HG03159 (cell line): ENCODE measurements at regions not wholly inside any gene's neighbourhood (a gene's known extent, or its start where the extent isn't known, plus 50 kb on each side); places are given as distances from the start of the nearest gene placed in this dataset.

Experiments used
- ATAC-seq: cut with Tn5 transposase; IDR thresholded peaks from one replicate; pipeline ENCODE4 v1.9.1; 2021; ENCODE audit warnings: mild to moderate bottlenecking, moderate library complexity; ENCODE audit not compliant: unreplicated experiment

DNA sequence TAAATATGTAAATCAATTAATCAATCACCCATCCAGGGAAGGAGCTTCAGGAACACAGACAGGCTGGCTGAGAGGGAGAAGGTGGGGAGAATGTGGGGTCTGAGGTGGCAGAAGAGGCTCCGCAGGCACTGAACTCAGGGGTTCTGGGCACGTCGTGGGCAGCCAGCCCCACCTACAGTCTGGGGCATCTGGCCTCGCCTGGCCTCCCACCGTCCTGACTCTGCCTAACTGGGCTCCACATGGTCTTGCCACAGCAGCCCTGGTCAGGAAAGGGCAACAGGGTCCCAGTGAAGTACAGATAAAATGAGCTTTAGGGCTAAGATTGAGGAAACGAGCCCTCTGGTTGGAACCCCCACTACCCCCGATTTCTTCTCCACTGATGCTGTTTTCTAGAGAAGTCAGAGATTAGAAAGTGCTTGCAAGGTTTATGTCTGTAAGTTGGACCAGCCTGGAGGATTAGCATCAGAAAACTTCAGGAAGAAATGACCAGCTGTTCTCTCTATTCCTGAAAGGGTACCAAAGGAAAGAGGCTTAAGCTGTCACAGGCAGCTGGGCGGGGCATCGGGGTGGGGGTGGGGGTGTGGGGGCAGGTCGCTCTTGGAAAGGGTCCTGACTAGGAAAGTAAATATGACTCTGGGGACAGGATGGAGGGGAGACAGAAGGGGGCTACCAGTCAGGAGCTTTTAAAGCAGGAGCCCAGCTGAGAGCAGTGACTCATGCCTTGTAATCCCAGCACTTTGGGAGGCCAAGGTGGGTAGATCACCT, 261.7 kb downstream of the BUD13 start:
- no peak for ATAC-seq

DNA sequence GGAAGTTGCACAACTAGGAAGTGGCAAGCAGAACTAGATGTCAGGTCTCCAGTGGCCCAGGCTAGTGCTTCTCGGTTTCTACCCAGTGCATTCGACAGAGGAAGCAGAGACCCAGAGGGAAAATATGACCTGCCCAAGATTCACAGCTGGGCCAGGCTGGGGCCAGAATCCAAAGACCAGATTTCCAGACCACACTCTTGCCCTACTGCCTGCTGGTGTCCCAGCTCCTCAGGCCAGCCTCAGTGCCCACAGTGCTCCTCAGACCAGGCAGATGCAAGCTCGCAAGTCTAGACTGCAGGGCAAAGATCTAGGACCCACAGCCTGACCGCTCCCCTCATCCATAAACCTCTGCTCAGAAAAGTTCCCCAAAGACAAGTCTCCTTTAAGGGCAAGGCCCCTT, 262.6 kb downstream of the BUD13 start:
- no peak for ATAC-seq

DNA sequence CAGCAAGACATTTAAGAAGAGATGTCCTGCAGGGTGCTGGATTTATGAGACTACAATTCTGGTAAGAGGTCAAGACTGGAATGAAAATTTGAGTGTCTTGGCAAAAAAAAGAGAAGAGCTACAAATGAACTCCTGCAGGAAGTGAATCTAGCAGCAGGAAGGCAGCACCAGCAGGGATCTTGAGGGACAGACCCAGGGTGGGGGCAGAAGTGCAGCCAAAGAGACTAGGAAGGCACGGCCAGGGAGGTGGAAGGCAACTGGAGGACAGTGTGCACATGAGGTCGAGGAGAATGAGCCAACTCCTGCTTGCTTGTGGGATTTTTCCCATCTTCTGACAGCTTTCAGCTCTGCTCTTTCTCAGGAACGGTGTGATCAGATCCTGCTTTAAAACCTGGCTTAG, 263.2 kb downstream of the BUD13 start:
- ATAC-seq, result no peak

DNA sequence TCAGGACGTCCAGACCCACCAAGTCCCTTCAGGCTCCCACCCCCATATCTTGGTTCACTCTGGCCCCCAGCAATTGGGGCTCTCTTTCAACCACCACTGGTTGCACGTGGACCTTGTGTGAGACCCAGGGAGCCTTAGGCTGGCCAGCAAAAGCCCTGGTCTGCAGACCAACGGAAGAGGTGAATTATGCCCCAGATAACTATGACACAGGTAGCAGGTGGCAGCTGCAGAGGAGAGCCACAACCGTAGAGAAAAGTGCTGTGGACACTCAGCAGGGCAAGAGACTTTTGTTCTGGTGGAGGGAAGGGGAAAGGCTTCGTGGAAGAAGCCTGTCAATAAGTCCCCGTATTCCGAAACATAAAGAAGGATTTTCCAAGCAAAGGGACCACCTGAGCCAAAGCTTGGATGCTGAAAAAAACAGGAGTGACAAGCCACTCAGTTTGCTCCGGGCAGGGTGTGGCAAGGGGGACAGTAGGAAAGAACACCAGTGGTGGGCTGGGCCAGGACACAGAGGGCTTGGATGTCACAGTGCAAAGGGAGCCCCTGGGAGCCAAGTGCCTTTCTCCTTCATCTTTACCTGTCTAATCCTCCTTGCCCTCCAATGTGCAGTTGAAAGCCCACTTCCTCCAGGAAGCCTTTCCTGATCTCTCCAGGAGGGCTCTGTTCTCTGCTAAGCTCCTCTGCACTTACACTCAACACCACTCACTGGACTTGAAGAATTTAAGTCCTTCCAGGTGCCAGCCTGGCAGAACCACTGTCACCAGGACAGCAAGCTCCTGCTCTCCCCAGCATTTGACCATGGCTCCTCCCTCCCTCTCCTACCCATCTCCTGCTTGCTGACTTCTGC, 264.7 kb downstream of the BUD13 start:
- ATAC-seq, result no peak

DNA sequence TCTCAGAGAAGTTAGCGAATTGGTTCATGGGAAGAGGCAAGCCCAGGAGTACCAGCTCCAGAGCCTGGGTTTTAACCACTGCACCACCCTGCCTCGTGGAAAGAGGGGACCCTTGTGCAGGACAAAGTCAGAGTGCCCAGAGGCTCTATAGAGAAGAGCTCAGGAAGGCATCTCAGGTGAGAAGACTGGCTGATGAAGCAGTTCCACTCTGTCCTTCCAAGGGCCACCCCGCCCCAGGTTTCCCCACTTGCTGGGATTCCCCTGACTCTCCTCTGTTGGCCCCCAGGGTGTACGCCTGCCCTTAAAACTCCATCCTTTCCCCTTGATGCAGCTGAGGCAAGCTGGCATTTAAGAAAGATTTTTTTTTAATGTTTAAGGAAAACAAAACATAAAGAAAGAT, 265.8 kb downstream of the BUD13 start:
- ATAC-seq, result no peak

DNA sequence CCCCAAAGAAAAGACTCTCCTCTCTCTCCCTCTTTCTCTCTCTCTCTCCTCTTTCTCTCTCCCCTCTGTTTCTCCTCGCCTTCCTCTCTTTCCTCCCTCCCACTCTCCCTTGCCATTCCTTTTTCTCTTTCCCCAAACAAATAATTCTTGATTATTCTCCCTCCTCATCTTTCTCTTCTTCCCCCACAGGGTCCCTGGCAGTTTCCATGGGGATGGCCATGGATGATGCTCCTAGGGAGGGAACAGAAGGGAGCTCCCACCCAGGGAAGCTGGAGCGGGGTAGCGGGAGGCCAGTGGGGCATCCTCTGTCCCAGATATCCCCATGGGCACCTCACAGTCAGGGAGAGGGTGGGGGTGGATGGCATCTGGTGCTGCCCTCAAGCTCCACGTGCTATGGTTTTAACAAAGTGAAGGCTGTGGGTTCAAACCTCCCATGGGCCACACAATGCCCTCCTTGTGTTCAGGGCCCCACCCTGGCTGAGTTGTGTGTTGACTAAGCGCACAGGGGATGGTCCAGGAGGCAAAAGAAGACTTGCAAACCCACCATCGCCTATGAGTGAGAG, 266.4 kb downstream of the BUD13 start:
- ATAC-seq, result no peak

DNA sequence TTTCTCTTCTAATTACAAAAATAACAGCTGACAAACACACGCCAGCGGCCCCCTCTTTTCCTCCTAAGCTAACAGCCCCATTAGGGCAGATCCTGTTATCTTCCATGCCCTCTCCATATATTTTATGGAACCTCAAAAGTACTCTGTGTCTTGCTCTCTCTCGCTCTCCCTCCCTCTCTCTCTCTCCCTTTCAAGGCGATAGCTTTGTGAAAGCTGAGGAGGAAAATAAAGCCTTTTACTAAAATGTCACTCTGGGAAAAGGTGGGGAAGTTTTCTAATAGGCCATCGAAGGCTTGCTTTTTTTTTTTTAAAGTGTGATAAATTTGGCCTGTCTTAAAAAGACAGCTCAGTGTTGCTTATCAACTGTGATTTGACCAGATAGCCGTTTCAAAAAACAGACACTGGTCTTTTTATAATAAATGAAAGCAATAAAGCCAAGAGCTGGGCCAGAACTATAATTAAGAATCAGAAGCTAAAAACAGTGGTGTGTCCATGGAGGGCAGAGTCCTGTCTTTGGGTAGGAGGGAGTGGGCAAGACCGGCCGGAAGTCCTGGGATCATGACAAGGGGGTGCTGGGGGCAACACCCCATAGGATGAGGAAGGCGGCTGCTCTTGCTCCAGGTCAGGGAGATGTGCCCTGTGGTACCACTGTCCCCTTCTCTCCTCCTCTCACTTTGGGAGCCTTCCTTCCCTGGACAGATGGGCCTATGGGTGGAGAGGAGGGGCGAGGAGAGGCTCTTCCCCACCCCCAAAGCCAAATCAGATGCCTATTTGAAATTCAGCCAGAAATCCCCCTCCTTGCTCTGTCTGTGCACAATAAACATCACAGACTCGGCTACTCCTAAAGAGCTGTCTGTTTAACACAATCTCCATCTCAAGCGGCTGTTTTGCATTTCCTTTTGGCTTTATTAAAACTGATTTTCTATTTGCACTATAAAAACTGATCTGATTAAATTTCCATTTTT, 267.2 kb downstream of the BUD13 start:
- no peak for ATAC-seq

DNA sequence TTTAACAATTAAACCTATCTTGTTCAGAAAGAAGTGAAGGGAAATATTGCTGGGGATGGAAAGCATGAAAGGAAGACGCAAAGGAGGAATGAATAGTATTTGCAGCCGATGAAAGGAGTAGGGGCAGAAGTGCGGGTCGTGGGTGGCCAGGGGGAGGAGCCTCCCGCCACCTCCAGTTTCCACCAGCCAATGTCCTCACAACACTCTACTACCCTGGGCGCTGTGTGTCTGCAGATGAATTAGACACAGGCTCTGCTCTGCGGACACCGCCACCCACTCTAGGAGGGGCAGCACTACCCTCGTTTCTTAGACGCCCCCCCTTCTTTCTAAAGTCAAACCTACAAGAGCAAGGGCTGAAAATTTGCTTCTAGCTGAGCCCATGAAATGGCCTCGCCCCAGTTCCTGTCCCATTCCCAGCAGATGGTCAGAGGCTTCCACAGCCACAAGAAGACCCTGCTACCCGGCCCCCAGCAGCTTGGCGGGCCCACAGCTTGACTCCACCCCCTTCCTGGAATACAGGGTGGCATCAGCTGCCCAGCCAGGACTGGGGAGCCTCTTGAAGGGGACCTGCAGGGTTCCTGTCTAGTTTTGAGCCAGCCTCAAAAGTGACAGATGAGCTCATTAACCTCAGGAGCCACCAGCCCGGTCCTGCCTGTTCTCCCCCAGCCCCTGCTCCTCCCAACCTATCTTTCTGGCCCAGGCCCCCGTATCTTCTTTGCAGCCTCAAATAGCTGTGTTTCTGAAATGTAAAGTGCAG, 268.1 kb downstream of the BUD13 start:
- no peak for ATAC-seq

DNA sequence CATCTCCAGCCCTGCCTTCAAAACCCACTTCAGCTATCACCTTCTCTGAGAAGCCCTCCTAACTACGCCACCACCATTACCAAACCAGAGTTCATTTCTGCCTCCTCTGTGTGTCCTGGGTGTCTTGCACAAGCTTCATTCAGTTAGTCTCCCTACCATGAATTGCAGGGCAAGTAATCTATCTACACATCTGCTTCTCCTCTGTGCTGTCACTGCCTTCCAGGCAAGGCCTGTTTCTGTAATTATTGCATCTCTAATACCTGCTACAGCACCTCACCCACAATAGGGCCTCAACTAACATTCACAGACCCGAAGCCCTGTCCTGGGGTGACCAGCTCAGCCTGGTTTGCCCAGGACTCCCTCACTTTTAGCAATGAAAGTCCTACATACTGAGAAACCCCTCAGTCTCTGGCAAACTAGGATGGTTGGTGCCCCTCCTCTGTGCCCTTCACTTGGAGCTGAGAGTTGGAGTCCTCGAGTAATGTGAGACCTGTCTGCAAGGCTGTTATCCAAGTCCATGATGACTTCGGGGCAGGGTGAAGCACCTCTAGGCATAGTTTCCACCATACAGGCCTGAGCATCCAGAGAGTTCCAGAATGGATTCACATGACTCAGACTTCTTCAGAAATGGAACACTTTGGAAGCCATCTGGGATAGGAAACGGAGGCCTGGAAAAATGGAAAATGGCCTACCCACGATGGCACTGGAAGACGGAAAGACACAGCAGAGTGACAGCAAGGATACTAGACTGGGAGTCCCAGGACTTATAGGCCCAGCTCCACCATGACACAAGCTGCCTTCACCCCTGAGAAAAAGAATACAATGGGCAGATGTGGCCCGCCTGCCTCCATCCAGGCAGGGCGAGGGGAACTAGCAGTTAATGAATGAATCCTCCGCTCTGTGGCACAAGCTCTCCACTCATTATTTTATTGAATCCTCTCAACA, 269.3 kb downstream of the BUD13 start:
- ATAC-seq, result no peak

DNA sequence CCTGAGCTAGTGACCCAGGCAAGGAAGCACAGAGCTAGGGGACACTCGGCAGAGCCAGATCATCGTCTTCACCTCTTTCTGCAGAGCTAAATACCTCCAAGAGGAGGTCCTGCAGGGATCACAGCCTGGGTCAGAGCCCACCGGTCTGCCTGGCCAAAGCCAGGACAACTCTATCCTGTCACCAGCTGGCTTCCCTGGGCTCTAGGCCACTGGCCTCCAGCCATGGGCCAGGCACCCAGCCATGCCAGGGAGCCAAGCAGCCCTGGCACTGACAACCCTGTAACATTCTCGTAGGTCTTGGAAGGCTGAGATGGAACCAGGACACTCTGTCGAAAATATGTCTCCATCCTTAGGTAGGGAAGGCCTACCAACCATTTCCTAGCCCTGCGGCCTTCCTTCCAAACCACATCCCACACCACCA, 270.1 kb downstream of the BUD13 start:
- no peak for ATAC-seq

DNA sequence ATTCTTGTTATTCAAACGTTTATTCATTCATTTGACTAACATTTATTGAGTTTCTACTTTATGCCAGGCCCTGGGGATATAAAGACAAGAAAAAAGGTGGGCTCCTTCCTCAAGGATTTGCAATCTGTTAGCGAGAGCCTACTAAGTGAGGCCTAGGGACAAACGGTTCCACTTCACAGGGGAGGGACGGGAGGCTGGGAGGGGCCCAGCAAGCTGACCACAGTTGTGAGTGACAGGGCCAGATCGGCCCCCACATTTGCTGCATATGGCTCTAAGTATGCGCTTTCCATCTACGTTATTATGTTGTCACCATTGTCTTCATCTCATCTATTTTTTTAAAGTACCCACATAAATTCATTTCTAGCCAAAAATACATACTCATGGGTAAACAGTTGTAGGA, 271.1 kb downstream of the BUD13 start:
- ATAC-seq, result no peak

DNA sequence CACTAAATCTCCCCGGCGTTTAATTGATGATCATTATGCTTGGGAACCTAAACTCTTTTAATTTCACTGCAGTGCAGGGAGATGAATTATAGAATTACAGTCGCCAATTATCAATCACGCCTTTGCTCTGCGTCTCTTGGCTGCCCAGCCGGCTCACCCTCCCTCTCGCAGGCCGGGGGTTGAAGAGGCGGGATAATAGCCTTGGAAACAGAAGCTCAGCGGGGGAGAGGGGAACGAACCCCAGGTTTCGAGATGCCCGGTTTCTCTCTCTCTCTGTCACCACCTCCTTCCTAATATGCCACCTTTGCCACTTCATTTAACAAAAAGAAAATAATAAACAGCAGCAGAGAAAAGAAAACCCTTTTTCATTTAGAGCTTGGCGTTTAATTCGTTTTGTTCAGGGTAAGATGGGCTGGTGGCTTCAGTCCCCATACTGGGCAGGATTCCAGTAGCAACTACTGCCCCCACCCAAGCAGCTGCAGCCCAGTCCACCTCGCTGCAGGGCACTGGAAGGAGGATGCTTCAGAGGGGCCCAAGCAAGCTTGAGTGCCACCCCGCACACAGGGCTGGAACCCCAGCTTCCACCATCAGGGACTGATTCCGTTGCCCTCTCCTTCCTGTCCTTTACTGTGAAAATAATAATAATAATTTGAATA, 271.7 kb downstream of the BUD13 start:
- no peak for ATAC-seq

DNA sequence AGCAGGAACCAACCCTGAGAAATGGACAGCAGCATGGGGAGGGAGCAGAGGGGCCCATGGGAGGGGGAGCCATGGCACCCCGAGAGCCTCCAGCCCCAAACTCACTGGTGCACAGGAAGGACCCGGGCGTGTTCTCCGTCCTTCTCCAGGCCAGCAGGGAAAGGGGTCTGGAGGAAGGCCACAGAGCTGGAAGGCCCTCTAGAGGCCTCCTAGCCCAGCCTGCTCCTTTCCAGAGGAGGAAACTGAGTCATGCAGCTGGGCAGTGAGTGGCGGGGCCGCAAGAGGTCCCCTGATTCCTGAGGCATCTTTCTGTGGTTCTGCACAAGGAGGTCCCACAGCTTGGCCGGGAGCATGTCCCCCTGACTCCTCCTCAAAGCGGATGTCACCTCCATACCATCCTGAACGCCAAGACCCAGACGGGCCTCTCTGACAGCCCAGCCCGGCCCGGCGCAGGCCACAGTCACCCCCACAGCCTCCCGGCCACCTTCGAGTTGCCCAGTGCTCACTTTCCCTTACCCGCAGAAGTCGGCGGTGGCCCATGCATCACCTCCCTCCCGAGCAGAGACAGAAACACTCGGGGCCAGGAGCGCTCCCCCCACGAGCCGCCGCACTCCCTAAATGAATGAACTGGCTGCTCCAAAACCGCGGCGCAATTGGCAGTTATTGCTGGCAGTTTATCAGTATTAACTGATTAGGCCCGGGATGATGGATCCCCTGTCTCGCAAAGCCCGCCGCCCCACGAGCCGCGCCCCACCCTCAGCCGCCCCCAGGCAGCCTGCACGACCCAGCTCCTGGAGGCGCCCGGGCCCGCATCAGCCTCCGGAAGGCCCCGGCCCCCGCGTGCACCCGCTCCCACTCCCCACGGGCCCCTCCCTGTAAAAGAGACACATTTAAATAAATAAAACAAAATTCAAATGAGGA, 272.5 kb downstream of the BUD13 start:
- no peak for ATAC-seq

DNA sequence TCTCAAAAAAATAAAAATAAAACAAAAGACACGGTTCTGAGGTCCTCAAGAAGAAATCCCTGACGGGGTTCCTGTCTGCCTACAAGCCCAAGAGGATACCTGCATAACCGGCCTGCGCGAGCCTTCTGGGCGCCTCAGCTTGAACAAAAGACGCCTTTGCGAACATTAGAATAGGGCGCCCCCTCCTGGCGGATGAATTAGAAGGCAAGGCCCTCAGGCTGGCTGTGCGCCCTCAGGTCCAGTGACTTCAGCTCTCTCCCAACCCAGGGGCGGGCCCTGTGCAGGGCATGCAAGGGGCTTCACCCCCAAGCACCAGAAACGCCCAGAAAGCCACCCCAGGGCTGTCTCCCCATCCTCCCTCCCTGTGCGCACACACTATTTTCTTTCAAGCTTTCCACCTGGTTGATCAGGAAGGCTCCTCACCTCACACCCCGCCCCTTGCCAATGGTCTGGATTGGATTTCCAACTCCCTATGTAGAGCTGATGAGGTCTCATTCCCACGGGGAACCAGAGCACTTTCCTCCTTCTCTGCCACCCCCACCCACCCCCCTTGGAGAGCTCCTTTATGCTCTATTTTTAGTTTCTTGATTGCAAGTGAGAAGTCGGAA, 273.3 kb downstream of the BUD13 start:
- no peak for ATAC-seq

DNA sequence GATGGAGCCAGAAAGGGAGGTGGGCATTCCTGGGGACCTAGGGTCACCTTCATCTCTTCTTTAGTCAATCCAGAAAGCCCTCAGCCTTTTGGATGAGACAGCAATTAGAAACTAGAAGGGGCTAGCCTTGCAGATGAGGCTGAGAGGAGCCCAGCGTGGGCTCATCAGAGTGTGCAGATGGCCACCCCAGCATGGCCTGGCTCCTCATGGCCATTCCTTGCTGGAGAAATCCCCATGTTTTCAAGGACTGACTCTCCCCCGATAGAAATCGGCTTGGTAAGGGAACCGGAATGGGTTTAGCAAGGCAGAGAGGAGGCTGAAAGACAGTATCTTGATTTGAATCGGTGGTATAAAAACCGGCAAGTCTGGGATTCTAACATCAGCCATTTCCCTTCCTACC, 274.6 kb downstream of the BUD13 start:
- no peak for ATAC-seq

DNA sequence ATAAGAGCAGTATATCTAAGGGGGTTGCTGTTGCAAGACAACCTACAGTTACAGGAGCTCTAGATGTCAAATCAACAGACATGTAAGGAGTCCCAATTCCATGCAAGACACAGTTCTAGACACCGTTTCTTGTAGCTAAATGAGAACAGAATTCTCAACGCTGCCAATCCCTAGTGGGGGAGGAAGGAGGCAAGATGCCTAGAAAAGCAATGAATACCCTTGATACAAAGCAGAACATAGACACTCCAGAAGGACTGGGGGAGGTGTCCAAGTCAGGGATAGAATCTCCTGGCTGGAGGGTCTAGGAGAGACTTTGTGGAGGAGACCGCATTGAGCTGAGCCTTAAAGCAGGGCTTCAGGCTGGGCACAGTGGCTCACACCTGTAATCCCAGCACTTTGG, 280.2 kb downstream of the BUD13 start:
- no peak for ATAC-seq

DNA sequence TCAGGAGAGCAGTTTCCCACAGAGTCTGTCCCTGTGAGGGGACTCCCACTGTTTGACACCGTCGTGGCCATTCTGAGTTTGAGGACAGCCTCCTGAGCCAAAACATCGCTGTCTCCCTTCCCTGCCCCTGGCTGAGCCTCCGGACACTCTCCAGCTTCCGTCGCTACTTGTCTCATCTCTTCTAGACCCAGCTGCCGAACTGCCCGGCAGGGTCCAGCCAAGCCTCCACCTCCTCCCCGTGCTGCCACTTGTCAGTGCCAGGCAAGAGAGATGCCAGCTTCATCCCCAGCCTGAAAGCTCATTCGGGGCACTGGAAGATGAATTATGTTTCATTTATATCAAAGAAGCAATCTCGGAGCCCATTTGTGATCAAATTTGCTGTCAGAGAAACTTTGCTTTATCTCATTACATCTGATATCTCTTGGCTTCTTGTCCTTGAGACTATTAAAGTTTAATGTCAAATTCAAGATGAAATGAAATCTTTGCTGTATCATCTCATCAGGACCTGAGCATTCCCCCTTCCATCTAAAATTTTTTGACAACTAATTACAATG, 283.9 kb downstream of the BUD13 start:
- no peak for ATAC-seq
